ENCODE measurements at regions not wholly inside any gene's neighbourhood (a gene's known extent, or its start where the extent isn't known, plus 50 kb on each side); places are given as distances from the start of the nearest gene placed in this dataset.

DNA sequence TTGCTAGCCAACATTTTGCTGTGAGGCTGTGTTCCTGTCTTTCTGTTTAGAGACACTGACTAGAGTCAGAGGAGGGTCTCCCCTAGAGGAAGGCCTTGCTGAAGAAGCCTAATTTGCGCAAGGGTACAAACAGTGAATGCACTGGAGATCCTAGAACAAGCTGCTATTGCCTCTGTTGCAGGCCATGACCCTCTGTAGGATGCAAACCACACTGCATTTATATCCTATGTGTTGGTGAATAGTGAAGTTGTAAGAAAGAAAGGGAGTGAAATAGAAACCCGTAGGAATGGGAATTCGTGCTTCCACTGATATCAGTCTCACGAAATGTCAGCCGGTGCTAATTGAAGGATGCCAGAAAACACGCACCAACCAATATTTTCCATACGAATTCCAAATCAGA lies 88.2 kb downstream of the GJA1 start:
- TF ChIP-seq, protein P1, sequence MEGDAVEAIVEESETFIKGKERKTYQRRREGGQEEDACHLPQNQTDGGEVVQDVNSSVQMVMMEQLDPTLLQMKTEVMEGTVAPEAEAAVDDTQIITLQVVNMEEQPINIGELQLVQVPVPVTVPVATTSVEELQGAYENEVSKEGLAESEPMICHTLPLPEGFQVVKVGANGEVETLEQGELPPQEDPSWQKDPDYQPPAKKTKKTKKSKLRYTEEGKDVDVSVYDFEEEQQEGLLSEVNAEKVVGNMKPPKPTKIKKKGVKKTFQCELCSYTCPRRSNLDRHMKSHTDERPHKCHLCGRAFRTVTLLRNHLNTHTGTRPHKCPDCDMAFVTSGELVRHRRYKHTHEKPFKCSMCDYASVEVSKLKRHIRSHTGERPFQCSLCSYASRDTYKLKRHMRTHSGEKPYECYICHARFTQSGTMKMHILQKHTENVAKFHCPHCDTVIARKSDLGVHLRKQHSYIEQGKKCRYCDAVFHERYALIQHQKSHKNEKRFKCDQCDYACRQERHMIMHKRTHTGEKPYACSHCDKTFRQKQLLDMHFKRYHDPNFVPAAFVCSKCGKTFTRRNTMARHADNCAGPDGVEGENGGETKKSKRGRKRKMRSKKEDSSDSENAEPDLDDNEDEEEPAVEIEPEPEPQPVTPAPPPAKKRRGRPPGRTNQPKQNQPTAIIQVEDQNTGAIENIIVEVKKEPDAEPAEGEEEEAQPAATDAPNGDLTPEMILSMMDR (IDR thresholded peaks at IDR 0.05; ENCODE audit: low read depth, low read length), result no peak
- H3K4me3 ChIP-seq (ENCODE audit: low read depth, low read length), result no peak overlapping the region

DNA sequence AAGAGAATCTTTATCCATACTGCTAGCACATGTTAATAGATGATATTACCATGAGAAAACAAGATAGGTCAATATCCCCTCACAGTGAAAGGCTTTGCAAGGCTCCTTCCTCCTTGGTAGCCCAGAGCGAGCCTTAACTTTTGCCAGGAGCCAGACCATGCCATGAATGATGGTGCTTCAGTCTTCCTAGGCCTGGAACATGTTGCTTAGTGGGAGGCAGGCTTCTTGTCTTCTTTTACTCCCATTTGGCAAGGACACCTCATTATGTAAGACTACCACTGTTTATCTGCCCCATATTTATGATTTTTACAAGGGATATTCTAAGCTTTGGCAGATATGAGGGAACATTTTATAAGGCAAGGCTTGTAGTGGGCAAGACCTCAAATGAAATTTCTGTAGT lies 90.8 kb downstream of the GJA1 start:
- TF ChIP-seq, protein P1 (IDR thresholded peaks at IDR 0.05; ENCODE audit: low read depth, low read length), result no peak
- no peak overlapping the region for H3K4me3 ChIP-seq (ENCODE audit: low read depth, low read length)

DNA sequence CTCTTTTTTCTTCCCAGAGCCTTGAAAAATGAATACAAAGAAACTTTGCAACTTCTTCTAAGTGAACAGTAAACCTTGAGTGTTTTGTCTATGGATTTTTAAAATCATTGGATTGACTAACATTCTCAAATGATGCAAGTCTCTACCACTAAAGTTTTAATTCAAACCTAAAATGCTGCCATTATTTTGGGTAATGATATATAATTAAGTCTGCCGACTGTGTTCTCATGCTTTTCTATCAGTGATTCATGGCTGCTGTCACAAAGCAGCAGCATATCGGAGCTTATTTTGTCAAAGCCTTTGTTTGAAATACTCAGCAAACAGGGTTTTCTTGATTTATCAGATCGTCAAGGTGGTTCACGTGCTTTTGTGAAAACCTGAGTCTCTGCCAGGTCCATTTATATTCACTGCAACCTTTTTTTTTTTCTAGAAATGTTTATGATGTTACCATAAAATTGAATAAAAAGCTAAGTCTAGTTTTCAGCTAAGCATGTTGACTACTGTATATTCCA lies 96.3 kb downstream of the GJA1 start:
- TF ChIP-seq, protein P1 (IDR thresholded peaks at IDR 0.05; ENCODE audit: low read depth, low read length), result no peak

DNA sequence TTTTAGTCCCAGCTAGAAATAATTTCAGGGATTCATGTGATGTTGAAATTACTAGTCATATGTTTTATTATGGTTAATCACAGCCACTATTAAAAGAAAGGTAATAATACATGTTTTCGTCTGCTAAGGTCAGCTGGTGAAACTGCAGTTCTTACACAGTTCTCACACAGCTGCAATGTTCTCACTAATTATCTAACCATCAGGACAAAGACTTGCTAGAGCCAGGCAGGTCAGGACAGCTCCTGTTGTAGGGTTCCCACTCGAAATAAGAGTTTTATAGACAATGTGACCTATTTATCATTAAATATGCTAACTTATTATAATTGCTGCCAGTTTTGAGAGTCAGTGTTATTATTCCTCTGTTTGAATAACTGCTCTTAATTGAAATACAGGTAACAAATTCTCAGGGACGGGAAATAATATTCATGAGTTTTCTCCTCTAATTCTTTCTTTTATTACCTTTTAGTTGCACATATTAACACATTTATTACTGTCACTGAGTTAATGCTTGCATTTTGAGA lies 97.9 kb downstream of the GJA1 start:
- TF ChIP-seq, protein P1 (IDR thresholded peaks at IDR 0.05; ENCODE audit: low read depth, low read length), result no peak

More for the DNA sequence above, 96.3 kb downstream of the GJA1 start:
- no peak overlapping the region for H3K4me3 ChIP-seq (ENCODE audit: low read depth, low read length)

DNA sequence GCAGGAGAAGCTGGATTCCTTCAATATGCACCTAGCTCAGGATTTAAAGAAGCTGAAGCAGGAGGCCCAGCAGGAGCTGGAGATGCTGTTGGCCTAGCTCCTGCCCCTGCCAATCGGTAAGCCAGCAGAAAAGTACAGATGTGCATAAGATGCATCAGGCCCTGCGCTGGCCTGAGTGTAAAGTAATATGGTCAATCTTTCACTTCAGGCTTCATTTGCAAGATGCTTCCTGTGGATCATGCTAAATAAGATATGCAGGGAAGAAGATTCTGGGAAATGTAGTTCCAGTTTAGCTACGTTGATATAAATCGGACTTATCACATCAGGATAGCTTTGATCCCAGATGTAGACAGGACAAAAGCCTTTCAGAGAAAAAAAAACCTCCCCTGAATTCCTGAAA lies 100.3 kb downstream of the GJA1 start:
- TF ChIP-seq, protein P1 (IDR thresholded peaks at IDR 0.05; ENCODE audit: low read depth, low read length), result no peak
- no peak overlapping the region for H3K4me3 ChIP-seq (ENCODE audit: low read depth, low read length)

More for the DNA sequence above, 97.9 kb downstream of the GJA1 start:
- H3K4me3 ChIP-seq (ENCODE audit: low read depth, low read length), result no peak overlapping the region

DNA sequence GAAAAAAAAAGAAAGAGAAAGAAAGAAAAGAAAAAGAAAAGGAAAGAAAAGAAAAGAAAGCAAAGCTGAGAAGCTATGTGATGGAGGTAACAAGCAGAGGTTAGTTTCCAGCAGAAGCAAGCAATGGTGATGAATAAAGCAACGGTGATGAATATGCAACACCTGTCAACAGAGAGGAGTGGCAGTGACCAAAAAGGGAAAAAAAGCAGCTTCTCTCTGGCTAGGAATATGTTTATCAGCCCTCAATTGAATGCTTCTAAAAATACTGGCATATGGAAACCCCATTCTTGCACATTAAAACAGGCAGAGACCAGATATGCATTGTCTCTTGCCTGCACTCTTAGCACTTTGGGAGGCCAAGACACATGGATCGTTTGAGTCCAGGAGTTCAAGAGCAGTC lies 100.9 kb downstream of the GJA1 start:
- no peak overlapping the region for H3K4me3 ChIP-seq (ENCODE audit: low read depth, low read length)
- TF ChIP-seq, protein P1 (IDR thresholded peaks at IDR 0.05; ENCODE audit: low read depth, low read length), result no peak

DNA sequence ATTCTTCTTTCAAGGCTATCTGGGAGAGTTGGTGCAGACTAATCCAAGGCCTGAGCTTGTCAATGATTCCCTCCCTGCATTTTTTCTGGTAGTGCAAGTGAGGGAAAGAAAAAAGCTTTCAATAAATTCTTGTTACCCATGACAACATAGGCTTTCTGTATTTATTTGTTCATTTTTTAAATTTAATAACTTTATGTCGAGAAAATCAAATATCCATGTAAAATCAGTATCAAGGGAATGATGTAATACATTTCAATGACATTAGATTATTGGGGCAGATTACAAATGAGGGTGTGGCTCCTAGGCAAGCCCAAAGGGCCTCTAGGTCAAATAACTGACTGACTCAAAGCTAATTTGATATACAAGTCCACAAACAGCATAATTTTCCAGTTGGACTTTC lies 104.0 kb downstream of the GJA1 start:
- H3K4me3 ChIP-seq (ENCODE audit: low read depth, low read length), result no peak overlapping the region
- TF ChIP-seq, protein P1 (IDR thresholded peaks at IDR 0.05; ENCODE audit: low read depth, low read length), result no peak

All from WI38 (cell line).